NCI-H1436 (cell line): ENCODE measurements at regions not wholly inside any gene's neighbourhood (a gene's known extent, or its start where the extent isn't known, plus 50 kb on each side); places are given as distances from the start of the nearest gene placed in this dataset.
A peak's percentile ranks its signal among the peaks of the same experiment; 100 is the strongest.

Experiments used
- DNase-seq: peaks from one replicate; lab custom pipeline; 2025; lab: John Stamatoyannopoulos, UW

DNA sequence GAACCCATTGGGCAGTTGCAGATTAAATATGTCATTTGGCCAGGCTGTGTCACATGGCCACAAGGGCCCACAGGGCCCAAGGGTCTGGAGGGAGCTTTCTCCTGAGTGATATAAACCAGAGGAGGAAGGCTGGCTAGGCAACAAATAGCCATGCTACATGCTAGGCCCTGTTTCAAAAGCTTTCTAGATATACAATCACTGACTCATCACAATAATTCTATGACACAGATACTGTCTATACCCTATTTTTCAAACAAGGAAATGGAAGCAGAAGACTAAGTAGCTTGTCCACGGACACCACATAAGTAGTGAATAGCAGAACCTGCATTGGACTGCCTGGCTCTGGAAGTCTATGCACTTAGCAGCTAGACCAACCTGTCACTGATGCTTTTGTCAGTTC, 625.4 kb downstream of the NTRK3 start:
- DNase-seq: no peak

- no peak for DNase-seq
Observed at GRCh38 chr15:87628311-87628710, 628.2 kb downstream of the NTRK3 start.

DNA sequence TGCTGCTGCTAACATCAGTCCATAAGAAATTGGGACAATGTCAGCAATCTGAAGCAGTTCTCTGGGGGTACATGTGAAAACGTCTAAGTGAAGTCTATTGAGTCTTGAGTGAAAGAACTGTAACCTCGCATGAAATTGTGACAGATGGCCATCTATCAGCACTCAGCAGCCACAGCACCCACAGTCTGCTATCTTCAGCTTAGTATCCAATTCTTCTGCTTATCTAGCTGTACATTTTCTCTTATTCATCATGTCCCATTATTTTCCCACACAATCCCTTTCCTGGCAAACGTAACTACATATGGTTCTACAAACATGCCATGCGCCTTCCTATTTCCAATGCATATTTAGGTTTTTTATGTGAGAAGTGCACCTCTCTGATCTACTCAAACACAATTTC, 629.7 kb downstream of the NTRK3 start:
- DNase-seq: no peak

- no peak for DNase-seq
Observed at GRCh38 chr15:87623832-87624231, 632.7 kb downstream of the NTRK3 start.

DNA sequence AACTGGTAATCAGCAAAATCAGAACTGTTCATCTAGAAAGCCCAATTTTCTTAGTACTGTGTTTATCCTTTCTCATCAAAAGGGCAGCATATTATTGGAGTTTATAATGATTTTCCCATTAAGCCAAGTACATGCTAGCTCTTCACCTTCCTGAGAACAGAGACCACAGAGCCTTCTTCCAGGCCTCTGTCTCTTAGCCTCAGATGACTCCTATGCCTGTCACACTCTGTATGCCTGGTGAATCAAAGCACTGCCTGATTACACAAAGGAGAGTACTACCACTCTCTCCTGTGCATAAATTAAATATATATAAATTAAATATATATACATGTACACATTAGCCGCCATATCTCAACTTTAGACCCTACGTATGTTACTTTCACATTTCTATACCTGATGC, 636.1 kb downstream of the NTRK3 start:
- no peak for DNase-seq

GRCh38 chr15:87619161-87619960, 637.2 kb downstream of the NTRK3 start:
- DNase-seq: no peak

DNA sequence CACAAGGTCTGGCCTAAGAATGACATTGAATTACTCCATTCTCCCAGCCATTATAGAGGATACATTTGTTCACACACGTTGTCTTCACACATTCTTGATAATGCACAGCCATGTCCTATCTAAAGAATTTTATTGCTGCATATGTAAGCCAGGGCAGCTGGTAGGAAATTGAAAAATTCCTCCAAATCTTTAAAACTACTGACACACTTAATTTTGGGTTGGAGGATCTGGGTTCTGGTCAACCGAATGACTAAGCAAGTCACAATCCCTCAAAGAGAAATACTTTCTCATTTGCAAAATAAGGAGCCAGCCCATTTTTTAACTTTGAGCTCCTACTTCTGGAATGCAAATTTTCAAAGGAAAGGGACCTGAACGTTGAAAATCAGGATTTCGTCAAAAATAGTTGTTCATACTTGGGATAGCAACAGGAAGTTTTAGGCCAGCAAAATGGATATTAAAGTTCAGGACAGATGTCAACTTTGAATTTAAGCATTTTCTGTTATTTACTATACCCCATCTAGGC, 638.3 kb downstream of the NTRK3 start:
- DNase-seq: no peak

GRCh38 chr15:87614704-87615103, 641.8 kb downstream of the NTRK3 start:
- DNase-seq: no peak

GRCh38 chr15:87610366-87610765, 646.2 kb downstream of the NTRK3 start:
- no peak for DNase-seq

GRCh38 chr15:87609894-87610293, 646.6 kb downstream of the NTRK3 start:
- DNase-seq: no peak

DNA sequence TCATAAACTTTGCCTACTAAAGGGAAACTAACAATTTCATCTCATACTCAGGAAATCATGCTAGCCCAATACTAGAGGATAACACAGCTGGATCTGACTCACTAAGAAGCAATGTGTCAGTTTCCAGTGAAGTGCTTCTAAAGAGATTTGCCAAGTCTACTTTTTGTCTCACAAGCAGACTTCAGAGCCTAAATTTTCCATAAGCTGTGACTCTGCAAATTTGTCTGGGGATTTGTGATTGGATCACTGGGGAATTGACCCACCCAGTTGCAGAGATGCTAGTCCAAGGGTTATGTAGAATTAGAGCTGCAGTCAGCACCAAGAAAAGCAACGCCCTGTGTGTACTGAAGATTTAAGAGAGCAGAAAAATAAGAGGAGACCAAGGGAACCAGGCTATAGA, 647.1 kb downstream of the NTRK3 start:
- DNase-seq: no peak

- no peak for DNase-seq
Observed at GRCh38 chr15:87608238-87609028, 648.1 kb downstream of the NTRK3 start.

GRCh38 chr15:87606971-87607370, 649.6 kb downstream of the NTRK3 start:
- no peak for DNase-seq

GRCh38 chr15:87604857-87605446, 651.6 kb downstream of the NTRK3 start:
- DNase-seq: peak; percentile 0

- no peak for DNase-seq
Observed at GRCh38 chr15:87602371-87602770, 654.2 kb downstream of the NTRK3 start.

DNA sequence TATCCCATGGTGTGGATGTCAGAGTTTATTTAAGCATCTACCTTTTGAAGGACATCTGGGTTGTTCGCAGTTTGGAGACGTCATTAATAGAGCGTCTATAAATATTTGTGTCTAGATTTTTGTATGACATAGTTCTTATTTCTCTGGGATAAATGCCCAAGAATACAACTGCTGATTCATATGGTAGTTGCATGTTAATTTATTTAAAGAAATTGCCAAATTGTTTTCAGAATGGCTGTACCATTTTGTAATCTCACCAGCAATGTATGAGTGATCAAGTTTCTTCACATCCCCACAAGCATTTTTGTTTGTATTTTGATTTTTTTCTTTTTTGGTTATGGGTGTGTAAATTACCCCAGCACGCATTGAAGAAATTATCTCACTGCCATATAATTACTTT, 656.9 kb downstream of the NTRK3 start:
- DNase-seq: no peak

- no peak for DNase-seq
Observed at GRCh38 chr15:87597346-87598052, 659.0 kb downstream of the NTRK3 start.

GRCh38 chr15:87591582-87591981, 665.0 kb downstream of the NTRK3 start:
- no peak for DNase-seq

GRCh38 chr15:87591042-87591441, 665.5 kb downstream of the NTRK3 start:
- no peak for DNase-seq

GRCh38 chr15:87589134-87589533, 667.4 kb downstream of the NTRK3 start:
- no peak for DNase-seq

DNA sequence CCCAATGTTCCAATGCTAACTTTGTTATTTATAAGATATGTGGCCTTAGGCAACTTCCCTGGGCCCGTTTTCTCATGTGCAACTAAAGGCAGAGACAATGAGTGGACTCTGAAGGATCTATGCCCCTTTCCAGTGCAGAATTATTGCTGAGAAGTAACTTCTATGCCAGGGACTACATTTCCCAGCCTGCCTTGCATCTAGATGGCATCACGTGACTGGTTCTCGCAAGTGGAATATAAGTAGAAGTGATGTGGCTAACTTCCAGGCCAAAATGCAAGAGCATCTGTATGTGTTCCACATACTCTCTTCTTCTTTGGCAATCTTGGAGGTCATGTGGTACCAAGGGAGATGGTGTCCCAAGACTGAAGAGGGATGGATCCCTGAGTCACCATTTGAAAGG, 674.4 kb downstream of the NTRK3 start:
- DNase-seq: no peak

DNA sequence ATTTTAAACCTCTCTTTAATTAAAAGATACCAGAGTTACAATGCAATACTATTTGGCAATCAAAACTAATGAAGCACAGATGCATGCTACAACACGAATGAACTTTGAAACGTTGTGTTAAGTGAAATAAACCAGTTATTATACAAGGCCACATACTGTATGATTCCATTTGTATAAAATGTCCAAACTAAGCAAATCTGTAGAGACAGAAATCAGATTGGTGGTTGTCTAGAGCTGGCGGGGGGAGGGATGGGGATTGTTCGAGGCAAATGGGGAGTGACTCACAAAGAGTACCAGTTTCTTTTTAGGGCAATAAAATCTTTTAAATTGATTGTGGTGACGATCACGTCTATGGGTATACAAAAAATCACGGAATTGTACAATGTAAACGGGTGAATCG, 677.0 kb downstream of the NTRK3 start:
- no peak for DNase-seq
